Cardiac muscle cell (in vitro differentiated cells and primary cell): ENCODE measurements at regions not wholly inside any gene's neighbourhood (a gene's known extent, or its start where the extent isn't known, plus 50 kb on each side); places are given as distances from the start of the nearest gene placed in this dataset.

Experiments
- DNase-seq, 2 donors: peaks; one replicate each; pipeline versions ENCODE4 v3.0.0 to v3.0.0-alpha.2; 2010 to 2017; ENCODE audit warnings: low read depth in 1 of 2, low spot score in 1 of 2
- H3K27ac ChIP-seq: fragments of 200-600 bp; sonication (generic); 2 replicates; pipeline ENCODE4 v1.5.1; 2016
- H3K27me3 ChIP-seq: fragments of 200-600 bp; sonication (generic); 2 replicates; pipeline ENCODE4 v1.6.0; 2016; ENCODE audit warnings: control low read depth
- H3K36me3 ChIP-seq: fragments of 200-600 bp; sonication (generic); 2 replicates; pipeline ENCODE4 v1.5.1; 2016; ENCODE audit warnings: control low read depth
- H3K4me1 ChIP-seq: fragments of 200-600 bp; sonication (generic); 2 replicates; pipeline ENCODE4 v1.8.1; 2017; ENCODE audit warnings: low read depth, mild to moderate bottlenecking, mixed run types
- H3K4me3 ChIP-seq: fragments of 200-600 bp; sonication (generic); 2 replicates; pipeline ENCODE4 v1.5.1; 2016; ENCODE audit warnings: mild to moderate bottlenecking
- H3K9me3 ChIP-seq: fragments of 200-600 bp; sonication (generic); 2 replicates; pipeline ENCODE4 v1.5.1; 2017; ENCODE audit warnings: low read depth, mild to moderate bottlenecking, control low read depth
- TF ChIP-seq, protein P1 (sequence below): IDR thresholded peaks from 2 replicates; pipeline ENCODE4 v1.5.1; 2012; ENCODE audit warnings: low read depth, mild to moderate bottlenecking, low read length

DNA sequence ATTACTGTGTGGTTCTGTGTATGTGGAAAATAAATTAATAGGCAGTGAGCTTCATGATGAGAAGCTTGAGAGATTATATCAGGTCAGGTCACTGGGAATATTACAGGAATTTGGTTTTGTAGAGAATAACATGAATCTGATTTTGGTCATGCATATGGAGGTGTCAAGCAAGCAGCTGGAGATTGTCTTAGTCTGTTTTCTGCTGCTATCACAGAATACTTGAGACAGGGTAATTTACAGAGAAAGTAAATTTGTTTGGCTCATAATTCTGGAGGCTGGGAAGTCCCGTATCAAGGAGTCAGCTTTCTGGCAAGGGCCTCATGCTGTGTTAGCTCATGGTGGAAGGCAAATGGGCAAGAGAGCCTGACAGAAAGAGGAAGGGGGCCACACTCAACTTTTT is 120.7 kb upstream of the FAM3C start:
- Histone ChIP-seq H3K9me3 (no peaks in the 10 kb centered on the region), H3K27ac (no peak overlapping the region), H3K27me3 (no peaks in the 10 kb centered on the region), H3K4me1 (no peaks in the 10 kb centered on the region), H3K4me3 (no peak overlapping the region), H3K36me3 (no peaks in the 10 kb centered on the region)
- DNase-seq, result peak in 1 of 2 donors; percentile 47
- TF ChIP-seq, protein P1, sequence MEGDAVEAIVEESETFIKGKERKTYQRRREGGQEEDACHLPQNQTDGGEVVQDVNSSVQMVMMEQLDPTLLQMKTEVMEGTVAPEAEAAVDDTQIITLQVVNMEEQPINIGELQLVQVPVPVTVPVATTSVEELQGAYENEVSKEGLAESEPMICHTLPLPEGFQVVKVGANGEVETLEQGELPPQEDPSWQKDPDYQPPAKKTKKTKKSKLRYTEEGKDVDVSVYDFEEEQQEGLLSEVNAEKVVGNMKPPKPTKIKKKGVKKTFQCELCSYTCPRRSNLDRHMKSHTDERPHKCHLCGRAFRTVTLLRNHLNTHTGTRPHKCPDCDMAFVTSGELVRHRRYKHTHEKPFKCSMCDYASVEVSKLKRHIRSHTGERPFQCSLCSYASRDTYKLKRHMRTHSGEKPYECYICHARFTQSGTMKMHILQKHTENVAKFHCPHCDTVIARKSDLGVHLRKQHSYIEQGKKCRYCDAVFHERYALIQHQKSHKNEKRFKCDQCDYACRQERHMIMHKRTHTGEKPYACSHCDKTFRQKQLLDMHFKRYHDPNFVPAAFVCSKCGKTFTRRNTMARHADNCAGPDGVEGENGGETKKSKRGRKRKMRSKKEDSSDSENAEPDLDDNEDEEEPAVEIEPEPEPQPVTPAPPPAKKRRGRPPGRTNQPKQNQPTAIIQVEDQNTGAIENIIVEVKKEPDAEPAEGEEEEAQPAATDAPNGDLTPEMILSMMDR, result no peak

DNA sequence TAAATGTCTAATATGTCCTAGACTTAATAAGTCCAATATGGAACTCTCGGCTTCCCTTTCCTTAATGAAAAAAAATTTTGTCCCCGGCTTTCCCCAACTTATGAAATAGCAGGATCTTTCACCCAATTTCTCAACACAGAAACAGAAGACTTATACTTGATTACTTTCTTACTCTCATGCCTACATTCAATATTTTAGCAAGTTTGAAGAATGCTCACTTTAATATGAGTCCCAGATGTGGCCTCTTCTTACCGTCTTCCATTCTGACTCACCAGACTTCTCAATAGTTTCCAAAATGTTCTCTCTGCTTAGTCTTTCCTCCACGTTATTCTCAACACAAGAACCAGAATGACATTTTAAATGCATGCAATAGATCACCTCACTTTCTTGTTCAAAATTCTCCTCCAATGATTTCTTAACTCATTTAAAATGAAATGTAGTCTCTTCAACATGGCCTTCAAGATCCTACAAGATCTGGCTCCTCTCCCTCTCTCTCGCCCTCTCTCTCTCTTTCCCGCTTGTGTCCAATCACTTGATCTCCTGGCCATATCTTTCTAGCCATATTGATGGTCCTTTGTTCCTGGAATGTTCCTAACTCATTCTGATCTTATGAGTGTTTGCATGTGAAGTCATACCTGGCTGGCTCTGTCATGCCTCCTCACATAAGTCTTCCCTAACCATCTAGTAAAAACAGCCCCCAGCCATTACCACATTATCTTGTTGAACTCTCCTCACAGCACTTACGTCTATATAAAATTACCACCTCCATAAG is 119.7 kb upstream of the FAM3C start:
- H3K9me3 ChIP-seq, result no peaks in the 10 kb centered on the region

DNA sequence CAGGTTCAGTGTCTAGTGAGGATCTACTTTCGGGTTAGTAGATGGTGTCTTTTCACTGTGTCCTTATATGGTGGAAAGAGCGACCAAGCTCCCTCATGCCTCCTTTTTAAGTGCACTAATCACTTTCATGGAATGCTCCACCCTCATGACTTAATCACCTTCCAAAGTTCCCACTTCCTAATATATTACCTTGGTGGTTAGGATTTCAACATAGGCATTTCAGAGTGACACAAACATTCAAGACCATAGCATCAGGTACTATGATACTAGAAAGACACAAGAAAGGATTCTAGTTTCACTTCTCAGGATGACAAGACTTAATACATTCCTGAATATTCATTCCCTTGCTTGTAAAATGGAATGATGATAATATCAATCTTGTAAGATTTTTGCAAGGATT is 119.1 kb upstream of the FAM3C start:
- Histone ChIP-seq H3K36me3 (no peaks in the 10 kb centered on the region), H3K4me3 (no peak overlapping the region), H3K4me1 (no peaks in the 10 kb centered on the region), H3K9me3 (no peaks in the 10 kb centered on the region), H3K27me3 (no peaks in the 10 kb centered on the region), H3K27ac (no peak overlapping the region)
- TF ChIP-seq, protein P1, result no peak
- DNase-seq, result no peak

More for the DNA sequence above, 119.7 kb upstream of the FAM3C start:
- H3K27me3 ChIP-seq, result no peaks in the 10 kb centered on the region
- no peak overlapping the region for H3K27ac ChIP-seq
- no peak overlapping the region for H3K4me3 ChIP-seq
- no peaks in the 10 kb centered on the region for H3K4me1 ChIP-seq
- no peak for DNase-seq
- TF ChIP-seq, protein P1, result no peak
- no peaks in the 10 kb centered on the region for H3K36me3 ChIP-seq

DNA sequence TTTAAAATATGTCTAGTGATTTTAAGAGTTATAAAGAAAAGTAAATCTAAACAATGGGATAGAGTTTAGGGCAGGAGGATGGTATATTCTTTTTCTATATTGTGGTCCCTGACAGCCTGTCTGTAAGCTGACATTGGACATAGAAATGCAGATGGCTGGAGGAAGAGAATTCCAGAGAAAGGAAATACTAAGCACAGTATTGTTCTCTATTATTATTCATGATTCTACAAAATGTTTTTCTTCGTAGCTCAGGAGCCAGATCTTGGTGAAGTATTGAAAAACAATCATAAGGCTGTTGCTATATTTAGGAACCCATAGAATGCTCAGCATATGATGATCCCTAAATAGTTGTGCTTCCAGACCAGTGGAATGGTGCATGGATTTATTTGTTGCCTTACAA is 117.0 kb upstream of the FAM3C start:
- no peaks in the 10 kb centered on the region for H3K27me3 ChIP-seq
- TF ChIP-seq, protein P1, result no peak
- no peaks in the 10 kb centered on the region for H3K9me3 ChIP-seq
- DNase-seq, result no peak
- no peak overlapping the region for H3K4me3 ChIP-seq
- no peaks in the 10 kb centered on the region for H3K36me3 ChIP-seq
- no peaks in the 10 kb centered on the region for H3K4me1 ChIP-seq
- no peak overlapping the region for H3K27ac ChIP-seq

DNA sequence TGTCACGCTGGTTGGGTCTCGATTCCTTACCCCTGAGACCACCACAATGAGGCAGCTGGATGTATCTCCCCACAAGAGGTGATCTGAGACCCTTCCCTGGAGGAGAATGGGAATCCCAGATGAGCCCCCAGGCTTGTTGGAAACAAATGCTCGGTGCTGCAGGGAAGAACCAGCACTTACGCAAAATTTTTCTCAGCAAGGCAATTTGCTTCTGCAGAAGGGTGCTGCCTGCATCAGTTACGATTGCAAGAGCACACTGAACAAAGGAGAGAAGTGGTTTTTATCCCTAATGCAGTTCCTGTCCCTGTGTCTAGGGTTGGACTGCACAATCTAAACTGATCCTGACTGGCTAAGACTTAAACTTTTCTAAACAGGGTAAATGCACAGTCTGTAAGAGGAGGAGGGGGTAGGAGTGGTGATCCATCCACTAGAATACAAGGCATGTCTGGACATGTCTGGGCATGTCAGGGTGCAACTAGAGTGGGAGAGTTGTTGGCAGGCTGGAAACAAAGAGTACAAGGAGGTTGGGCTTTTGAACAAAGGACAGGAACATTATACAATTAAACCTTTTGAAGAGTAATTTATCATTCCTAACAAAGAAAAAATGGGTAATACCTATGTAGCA is 114.9 kb upstream of the FAM3C start:
- no peak overlapping the region for H3K4me3 ChIP-seq
- H3K4me1 ChIP-seq, result no peaks in the 10 kb centered on the region
- no peak for DNase-seq
- H3K27ac ChIP-seq, result no peak overlapping the region
- TF ChIP-seq, protein P1, result no peak
- H3K27me3 ChIP-seq, result no peaks in the 10 kb centered on the region
- H3K36me3 ChIP-seq, result no peaks in the 10 kb centered on the region
- H3K9me3 ChIP-seq, result peaks cover under 1% of the 10 kb centered on the region
